GM18909 (cell line): ENCODE measurements at regions not wholly inside any gene's neighbourhood (a gene's known extent, or its start where the extent isn't known, plus 50 kb on each side); places are given as distances from the start of the nearest gene placed in this dataset.
"Not testable (repeated sequence)": the region's sequence is repeated elsewhere in the genome, so short reads cannot be mapped to it uniquely, and the experiment has no call there.

ENCODE experiments used
- ATAC-seq: cut with Tn5 transposase; IDR thresholded peaks from one replicate; pipeline ENCODE4 v1.9.1; 2021; ENCODE audit warnings: mild to moderate bottlenecking; ENCODE audit not compliant: unreplicated experiment, poor library complexity

- ATAC-seq, result no peak
Measured at GRCh38 chr2:196511258-196512168, 128.0 kb upstream of the CCDC150 start.

- no peak for ATAC-seq
Measured at GRCh38 chr2:196513796-196514526, 125.6 kb upstream of the CCDC150 start.

DNA sequence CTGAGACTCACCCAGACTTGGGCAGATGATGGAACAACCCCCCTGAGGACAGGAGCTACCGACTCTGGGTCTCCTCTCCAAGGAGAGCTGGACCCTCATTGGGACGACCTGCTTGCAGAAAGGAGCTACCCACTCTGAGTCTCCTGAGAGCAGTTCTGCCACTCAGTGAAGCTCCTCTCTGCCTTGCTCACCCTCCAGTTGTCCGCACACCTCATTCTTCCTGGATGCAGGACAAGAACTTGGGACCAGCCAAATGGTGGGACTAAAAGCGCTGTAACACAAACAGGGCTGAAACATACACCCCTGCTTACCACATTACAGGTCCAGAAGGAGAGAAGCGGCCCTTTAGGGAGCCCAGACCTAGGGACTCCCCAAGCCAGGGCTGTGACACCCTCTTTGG lies 124.9 kb upstream of the CCDC150 start:
- no peak for ATAC-seq

DNA sequence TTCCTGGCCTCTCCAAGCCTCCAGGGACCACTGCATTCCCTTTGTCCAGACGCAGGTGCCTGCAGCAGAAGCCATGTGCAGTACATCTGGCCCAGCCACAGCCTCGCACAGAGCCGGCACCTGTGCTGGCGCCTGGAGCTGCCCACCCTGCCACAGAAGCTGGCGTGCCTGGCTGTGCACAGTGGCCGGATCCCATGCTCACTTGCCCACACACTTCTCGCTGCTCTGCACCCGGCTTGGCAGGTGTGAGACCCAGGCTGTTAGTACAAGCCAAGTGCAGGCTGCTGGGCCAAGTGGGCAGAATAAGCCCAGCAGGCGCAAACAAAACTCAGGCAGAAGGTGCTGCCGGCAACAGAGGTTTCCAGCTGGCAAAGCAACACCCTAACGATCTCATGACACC lies 124.5 kb upstream of the CCDC150 start:
- ATAC-seq, result no peak

DNA sequence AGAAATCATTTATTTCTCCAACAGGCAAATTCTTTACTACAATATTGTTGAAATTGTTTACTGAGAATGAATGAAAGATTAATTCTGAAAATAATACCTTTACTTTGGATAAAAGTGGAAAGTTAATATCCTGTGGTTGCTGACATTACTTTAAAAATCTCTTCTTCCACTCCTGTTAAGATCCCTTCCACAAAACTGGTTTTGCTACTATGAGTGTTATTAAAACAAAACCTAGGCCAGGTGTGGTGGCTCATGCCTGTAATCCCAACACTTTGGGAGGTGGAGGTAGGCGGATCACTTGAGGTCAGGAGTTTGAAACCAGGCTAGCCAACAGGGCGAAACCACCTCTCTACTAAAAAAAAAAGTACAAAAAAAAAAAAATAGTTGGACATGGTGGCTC lies 123.9 kb upstream of the CCDC150 start:
- no peak for ATAC-seq

DNA sequence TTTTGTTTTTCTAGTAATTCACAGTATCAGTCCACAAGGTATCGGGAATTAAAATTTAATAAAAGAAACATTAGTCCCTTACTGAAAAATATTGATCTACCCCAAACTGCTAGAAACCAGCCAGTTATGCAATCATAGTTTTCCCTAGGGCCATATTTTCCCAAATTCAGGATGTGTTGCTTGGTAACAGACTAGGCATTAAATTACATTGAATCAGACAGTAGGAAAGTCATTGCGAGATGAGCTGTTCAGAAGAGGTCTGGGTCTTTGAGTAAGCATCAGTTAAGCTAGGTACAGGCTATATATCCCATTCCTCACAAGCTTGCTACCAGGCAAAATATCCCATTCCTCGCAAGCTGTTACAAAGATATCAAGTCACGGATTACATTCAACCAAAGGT lies 123.0 kb upstream of the CCDC150 start:
- ATAC-seq, result no peak

DNA sequence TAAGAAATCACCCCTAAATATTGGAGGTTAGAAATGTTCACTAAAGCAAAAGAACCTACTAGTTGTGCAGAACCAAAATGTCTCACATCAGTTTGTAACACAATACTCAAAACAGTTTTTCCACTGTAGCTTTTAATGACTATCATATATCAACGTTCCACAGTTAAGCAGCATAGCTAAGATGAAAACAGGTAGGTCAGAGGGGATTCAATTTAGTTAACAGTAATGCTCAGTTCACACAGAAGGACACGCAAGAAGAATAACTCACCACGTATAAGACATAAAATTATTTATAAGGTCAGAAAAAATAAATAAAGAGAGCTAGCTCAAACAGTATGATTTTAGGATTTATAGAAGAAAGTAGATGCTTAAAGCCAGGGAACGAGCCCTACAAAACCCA lies 118.9 kb upstream of the CCDC150 start:
- no peak for ATAC-seq

DNA sequence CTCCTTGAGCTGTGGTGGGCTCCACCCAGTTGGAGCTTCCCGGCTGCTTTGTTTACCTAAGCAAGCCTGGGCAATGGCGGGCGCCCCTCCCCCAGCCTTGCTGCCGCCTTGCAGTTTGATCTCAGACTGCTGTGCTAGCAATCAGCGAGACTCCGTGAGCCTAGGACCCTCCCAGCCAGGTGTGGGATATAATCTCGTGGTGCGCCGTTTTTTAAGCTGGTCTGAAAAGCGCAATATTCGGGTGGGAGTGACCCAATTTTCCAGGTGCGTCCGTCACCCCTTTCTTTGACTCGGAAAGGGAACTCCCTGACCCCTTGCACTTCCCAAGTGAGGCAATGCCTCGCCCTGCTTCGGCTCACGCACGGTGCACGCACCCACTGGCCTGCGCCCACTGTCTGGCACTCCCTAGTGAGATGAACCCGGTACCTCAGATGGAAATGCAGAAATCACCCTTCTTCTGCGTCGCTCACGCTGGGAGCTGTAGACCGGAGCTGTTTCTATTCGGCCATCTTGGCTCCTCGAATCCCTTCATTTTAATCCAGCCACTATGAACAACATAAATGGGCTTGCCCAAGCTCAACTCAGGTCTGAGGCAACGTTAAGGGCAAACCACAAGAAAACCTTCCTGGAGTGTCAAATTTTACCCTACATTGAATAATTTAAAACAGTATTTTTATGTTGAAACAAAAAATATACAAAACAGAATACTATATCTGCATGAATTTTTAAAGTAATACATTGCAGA lies 112.4 kb upstream of the CCDC150 start:
- ATAC-seq, result not testable (repeated sequence)

GRCh38 chr2:196528486-196529223 lies 110.9 kb upstream of the CCDC150 start:
- no peak for ATAC-seq

GRCh38 chr2:196530910-196531309 lies 108.6 kb upstream of the CCDC150 start:
- no peak for ATAC-seq

DNA sequence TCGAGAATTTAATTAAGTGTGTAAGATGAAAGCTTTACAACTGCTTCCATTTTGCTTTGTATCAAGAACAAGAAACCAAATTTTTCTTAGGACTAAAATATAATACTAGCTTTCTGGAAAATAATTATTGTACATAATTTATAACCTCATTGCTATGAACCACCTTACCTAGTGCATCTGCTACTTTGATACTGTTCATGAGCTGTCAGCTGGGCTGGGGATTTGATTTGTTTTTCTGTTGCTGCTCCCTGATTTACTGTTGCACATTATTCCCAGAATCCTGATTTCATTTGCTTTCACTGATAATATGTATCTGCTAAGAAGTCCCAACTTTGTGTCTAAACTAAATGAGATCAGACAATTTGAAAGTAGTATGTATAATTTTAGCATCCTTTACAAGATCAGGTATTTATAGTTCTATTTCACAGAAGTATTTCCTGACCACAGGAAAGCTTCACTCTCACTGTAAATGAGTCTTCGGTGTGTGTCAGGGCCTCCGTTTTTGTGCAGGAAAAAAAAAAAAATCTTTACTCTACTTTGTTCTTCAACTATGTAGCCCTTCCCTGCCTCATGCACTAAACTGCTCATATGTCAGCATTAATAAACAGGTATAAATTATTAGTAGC lies 105.6 kb upstream of the CCDC150 start:
- ATAC-seq, result no peak

DNA sequence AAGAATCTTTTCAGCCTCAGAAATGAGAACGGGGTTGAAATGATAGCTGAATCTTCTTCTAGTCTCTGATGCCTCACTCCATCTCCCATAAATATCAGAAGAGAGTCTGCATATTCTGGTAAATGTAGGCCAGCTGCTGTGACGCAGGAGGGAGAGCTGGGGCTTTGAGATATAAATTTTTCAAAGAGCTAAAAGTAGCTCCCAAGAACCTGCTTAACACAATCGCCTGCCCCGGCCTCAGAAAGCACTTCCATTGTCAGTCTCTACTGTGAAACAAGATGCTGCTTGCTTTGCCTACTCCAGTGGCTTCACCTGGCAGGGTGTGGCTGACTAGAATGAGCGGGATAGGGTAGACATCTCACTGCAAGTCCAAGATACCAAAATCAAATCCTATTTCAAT lies 105.0 kb upstream of the CCDC150 start:
- ATAC-seq, result no peak

DNA sequence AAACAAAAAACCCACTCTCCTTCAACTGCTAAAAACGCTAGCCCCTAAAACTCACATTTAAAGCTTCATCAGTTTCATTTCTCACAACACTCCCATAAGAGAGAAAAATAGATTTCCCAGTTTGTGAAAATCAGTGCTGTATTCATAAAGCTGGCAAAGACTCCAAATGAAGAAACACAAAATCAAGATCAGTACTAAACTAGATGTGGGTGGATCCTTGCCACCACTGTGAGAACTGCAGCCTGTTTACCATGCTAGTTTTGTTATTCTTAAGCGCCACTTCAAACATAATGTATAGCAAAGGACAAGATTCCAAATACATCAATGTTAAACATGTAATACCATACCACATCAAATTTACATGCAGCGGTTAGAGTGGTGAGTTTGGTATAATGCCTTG lies 104.5 kb upstream of the CCDC150 start:
- no peak for ATAC-seq

GRCh38 chr2:196535742-196536141 lies 103.8 kb upstream of the CCDC150 start:
- ATAC-seq, result no peak

DNA sequence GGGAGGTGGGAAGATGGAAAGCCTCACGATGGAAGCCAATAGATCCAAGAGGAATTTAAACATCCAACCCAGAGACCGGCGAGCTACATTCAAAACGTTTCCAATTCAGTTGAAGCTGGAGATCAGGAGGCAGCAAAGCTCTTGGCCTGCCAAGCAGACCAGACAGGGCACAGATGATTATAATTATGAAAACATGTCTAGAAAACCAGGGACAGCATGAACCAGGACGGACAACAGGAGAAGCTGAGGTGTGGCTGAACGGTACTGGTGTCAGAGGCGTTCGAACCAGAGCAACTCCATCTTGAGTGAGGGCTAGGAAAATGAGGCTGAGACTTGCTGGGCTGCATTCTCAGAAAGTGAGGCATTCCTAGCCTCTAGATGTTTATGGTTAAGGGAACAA lies 102.2 kb upstream of the CCDC150 start:
- no peak for ATAC-seq

DNA sequence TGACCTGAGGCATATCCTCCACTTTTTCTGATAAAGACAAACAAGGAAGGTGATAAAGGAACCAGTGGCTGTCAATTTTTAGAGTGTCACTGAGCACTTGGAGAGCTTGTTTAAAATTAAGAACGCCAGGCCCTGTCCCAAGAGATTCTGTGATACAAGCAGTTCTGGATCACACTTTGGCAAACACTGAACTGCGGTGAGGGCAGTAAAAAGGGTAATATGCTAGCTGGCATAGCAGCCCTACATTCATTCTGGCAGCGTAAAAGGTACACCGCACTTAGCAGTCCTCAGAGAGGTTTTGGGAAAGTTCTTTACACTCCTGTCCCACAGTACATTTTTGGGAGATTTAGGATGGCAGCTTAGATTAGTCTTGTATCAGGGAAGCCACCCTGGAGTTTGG lies 101.3 kb upstream of the CCDC150 start:
- no peak for ATAC-seq

- ATAC-seq, result no peak
Measured at GRCh38 chr2:196538646-196539045, 100.9 kb upstream of the CCDC150 start.

DNA sequence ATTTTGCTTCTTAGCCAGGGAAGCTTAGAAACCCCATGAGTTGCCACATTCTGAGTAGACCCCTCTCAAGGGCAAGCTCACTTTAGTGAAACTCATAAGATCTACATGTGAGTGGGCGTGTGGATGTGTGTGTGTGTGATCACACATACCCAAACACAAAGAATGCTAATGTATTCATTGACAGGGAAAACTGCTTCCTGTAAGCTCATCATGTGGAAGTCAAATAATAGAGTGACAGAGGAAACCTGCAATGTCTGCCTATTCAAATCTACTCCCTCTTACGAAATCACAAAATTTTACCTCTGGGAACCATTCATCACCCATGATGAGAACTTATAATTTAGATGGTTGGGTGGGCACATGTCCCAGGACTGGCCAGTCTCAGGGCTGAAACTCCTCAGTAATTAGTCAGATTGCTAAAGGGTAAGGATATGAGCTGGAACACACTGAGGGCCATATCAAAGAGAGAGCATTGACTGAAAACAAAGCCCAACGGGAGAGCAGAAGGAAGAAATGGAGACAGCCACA lies 94.5 kb upstream of the CCDC150 start:
- no peak for ATAC-seq

GRCh38 chr2:196546151-196546919 lies 93.2 kb upstream of the CCDC150 start:
- no peak for ATAC-seq
